Stimulated activated CD4-positive, alpha-beta T cell treated with anti-CD3 and anti-CD28 coated beads, TNF-alpha, amount 100 ng/mL, for 4 hours (primary cell): ENCODE measurements at regions not wholly inside any gene's neighbourhood (a gene's known extent, or its start where the extent isn't known, plus 50 kb on each side); places are given as distances from the start of the nearest gene placed in this dataset.
"Not testable (repeated sequence)": the region's sequence is repeated elsewhere in the genome, so short reads cannot be mapped to it uniquely, and the experiment has no call there.

Experiments
- DNase-seq, 3 experiments: peaks; one replicate each; pipeline ENCODE4 v3.0.0-alpha.2; 2020; ENCODE audit warnings: low read depth in 3 of 3

DNA sequence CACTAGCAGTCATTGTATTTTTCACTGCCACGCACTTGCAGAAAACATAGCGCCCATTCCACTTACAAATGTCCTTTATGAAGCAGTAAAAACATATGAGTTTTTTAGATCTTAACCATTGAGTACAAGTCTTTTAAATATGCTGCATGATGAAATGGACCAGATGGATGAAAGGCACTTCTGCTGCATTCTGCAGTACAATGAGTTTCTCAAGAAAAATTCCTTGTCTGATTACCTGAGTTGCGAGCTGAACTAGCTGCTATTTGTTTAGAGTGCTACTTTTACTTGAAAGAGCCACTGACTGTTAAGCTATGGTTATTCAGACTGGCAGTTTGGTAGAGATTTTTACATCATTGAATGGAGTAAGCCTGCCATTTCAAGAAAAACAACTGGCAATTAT, 825.5 kb upstream of the ACVR2A start:
- no peak for DNase-seq

DNA sequence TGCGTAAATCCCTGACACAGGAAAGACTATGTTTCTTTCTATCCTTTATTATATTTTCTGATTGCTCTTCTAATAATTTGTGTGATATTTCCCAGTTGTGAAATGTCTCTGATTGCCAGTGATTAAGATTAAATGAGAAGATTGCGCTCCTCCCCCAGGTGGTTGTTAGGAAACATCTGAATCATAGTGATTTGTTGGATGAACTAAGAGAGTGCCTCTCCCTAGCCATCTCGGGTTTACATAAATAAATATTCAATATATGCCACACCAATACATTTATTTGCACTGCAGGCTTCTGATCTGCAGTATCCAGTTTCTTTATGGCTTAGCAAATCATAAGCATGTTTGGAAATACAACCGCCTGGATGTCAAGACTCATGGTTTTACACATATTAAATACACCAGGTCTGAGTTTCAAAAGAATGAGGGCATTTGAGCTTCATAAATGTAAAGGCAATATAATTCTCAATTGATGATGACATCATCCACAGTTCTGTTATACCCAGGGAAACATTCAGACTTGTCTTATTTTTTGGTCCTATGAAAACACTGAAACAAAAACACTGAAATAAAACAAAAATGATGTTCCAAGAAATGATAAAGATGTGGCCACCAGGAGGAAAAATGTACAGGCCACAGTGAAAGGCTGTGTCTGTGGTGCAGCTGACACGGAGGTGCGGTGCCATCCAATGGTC, 826.7 kb upstream of the ACVR2A start:
- DNase-seq, result no peak

GRCh38 chr2:147016181-147016580, 828.6 kb upstream of the ACVR2A start:
- no peak for DNase-seq

GRCh38 chr2:147015591-147015990, 829.2 kb upstream of the ACVR2A start:
- DNase-seq, result no peak

DNA sequence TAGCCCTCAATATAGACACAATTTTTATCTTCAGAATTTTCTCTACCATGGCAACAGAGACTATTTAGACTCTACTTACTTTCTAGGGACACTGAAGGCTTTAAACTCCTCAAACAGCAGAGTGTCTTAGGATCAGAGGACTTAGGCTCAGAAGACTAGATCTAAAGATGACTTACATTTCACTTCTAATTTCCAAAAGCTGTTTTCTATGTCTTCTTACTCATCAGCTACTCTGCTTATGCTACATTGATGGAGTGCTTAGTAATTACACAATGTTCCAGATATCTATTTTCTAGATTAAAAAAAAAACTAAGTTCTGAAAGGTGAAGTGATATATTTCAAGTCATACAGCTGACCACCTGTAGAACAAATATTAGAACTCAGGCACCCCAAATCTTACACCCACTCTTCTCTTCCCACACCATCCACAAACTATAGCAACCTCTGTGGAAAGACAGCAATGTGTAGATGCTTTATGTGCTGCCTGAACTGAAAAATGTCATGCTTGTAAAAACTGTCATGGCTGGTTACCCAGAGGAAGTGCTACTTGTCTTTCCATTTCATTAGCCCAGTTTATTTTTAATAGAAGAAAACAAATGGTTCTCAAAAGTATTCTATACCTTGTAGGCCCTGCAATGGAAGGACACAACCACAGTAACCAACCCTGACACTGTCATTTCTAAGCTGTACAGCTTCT, 831.0 kb upstream of the ACVR2A start:
- no peak for DNase-seq

GRCh38 chr2:147008481-147008880, 836.3 kb upstream of the ACVR2A start:
- no peak for DNase-seq

- no peak for DNase-seq
These were observed 838.1 kb upstream of the ACVR2A start for GRCh38 chr2:147006736-147007141.

GRCh38 chr2:147003081-147003480, 841.7 kb upstream of the ACVR2A start:
- no peak for DNase-seq

- no peak for DNase-seq
These were observed 842.6 kb upstream of the ACVR2A start for GRCh38 chr2:147002256-147002655.

GRCh38 chr2:147001061-147001460, 843.8 kb upstream of the ACVR2A start:
- DNase-seq, result no peak

GRCh38 chr2:147000151-147000550, 844.7 kb upstream of the ACVR2A start:
- DNase-seq, result not testable (repeated sequence)

- no peak for DNase-seq
These were observed 846.9 kb upstream of the ACVR2A start for GRCh38 chr2:146997945-146998344.

DNA sequence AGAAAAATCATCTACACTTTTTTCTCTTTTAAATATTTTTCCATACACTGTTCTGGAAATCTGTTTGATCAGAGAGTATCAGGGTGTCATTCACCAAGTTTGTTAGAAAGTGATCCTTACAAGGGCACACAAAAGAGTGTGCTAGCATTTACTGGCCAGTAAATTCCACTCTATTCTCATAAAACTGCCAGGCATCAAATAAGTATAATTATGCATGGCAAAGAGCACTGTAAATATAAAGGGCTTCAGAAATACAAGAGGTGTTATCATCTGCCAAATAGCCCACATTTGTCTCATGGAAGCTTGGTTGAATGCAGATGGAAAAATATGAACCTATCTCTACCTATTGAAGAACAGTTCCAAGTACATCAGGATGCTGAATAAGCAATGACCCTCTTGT, 847.3 kb upstream of the ACVR2A start:
- no peak for DNase-seq

DNA sequence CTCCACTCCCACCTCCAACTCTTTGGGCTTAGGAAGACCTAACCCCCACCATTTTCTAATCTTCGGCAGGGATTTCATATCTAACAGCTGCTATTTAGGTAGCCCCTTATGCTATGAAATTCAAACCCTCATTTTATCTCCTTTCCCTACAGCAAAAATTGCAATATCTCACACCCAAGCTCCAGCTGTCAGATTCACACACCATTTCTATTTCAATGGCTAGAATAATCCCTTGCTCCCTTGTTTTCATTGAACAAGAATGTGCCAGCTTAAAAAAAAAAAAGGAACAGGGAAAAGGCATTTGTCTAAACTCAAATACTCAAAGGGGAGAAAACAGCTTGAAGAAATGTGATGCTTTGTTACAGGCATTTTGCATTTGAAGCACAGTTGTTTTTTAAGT, 850.6 kb upstream of the ACVR2A start:
- no peak for DNase-seq

DNA sequence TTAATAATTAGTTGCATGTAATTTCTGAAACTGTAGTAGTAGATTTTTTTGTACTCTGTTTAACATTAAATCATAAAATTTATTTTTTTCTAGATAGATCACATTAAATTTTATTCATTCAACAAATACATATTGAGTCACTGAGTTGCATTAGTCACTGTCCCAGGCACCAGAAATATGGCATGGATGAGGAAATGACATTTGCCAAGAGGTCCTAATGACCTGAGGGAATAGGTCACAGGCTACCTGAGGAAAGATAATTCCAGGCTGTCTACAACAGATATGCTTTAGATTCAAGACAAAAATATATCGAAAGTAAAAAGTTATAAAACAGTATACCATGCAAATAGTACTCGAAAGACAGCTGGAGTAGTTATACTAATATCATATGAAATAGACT, 852.4 kb upstream of the ACVR2A start:
- no peak for DNase-seq

- DNase-seq, result no peak
These were observed 852.8 kb upstream of the ACVR2A start for GRCh38 chr2:146992057-146992456.

- no peak for DNase-seq
These were observed 854.3 kb upstream of the ACVR2A start for GRCh38 chr2:146990311-146991054.

DNA sequence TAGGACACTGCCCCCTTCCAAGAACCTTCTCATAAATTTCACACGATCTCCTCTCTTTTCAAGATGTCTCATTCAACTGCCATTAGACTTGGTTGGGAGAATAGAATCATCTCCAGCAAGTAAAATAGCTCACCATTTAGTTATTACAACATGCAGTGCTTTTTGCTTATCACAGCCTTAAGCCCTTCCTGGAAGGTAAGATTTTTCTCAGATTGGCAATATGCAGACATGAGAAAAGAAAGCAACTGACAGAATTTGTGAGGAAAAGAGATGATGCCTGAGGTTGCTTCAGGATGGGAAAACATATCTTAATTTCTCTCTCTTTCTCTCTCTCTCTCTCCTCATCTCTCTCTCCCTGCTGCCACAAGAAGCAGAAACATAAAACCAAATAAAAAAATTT, 855.1 kb upstream of the ACVR2A start:
- DNase-seq, result no peak

- DNase-seq, result no peak
These were observed 856.8 kb upstream of the ACVR2A start for GRCh38 chr2:146987996-146988395.

GRCh38 chr2:146986161-146986560, 858.7 kb upstream of the ACVR2A start:
- DNase-seq, result no peak

- no peak for DNase-seq
These were observed 859.1 kb upstream of the ACVR2A start for GRCh38 chr2:146985753-146986152.

GRCh38 chr2:146984014-146984413, 860.8 kb upstream of the ACVR2A start:
- DNase-seq, result no peak

DNA sequence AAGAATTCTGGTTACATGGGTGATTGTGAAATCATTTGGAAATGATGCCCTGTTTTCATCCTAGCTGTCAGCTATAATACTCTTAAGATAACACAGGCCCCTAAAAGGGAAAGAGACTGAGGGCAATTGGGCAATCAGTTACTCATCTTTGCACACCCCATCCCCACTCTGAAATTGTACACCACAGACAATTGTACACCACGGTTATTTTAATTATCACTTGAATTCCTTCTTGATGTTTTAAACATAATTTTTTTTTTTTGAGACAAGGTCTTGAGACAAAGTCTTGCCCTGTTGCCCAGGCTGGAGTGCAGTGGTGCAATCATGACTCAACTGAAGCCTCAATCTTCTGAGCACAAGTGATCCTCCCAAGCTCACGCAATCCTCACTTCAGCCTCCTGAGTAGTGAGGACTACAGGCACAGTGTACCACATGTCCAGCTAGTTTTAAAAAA, 862.4 kb upstream of the ACVR2A start:
- no peak for DNase-seq
